ENCODE measurements at regions not wholly inside any gene's neighbourhood (a gene's known extent, or its start where the extent isn't known, plus 50 kb on each side); places are given as distances from the start of the nearest gene placed in this dataset.

- TF ChIP-seq, protein P1, sequence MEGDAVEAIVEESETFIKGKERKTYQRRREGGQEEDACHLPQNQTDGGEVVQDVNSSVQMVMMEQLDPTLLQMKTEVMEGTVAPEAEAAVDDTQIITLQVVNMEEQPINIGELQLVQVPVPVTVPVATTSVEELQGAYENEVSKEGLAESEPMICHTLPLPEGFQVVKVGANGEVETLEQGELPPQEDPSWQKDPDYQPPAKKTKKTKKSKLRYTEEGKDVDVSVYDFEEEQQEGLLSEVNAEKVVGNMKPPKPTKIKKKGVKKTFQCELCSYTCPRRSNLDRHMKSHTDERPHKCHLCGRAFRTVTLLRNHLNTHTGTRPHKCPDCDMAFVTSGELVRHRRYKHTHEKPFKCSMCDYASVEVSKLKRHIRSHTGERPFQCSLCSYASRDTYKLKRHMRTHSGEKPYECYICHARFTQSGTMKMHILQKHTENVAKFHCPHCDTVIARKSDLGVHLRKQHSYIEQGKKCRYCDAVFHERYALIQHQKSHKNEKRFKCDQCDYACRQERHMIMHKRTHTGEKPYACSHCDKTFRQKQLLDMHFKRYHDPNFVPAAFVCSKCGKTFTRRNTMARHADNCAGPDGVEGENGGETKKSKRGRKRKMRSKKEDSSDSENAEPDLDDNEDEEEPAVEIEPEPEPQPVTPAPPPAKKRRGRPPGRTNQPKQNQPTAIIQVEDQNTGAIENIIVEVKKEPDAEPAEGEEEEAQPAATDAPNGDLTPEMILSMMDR (IDR thresholded peaks at IDR 0.05), result no peak
- TF ChIP-seq EP300 (IDR thresholded peaks at IDR 0.05; ENCODE audit: low read depth), result no peak
- no peak for TF ChIP-seq POLR2A (IDR thresholded peaks at IDR 0.05)
These were observed 93.4 kb upstream of the ARID1B start for GRCh38 chr6:156683821-156684220.
